SW480 (cell line): ENCODE measurements at regions not wholly inside any gene's neighbourhood (a gene's known extent, or its start where the extent isn't known, plus 50 kb on each side); places are given as distances from the start of the nearest gene placed in this dataset.

Experiments used
- DNase-seq: peaks from one replicate; pipeline ENCODE4 v3.0.0-alpha.2; 2016; ENCODE audit warnings: low spot score

DNA sequence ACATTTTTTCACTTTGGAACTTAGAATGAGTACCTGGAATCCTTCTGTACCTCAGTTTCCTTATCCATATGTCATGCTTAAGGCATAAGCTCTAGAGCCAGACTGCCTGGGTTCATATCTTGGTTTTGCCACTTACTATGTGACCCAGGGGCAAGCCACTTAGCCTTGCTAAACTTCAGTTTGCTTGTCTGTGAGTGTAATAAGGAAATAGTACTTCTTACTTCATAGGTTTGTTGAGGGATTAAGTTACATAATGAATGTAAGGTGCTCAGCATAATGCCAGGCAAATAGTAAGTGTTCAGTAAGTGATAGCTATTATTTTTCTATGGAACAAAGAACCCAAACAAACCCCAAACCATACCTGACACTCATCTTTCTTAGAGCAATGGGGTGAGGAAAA, 225.1 kb downstream of the BCAT1 start:
- no peak for DNase-seq

- no peak for DNase-seq
These were observed 227.7 kb downstream of the BCAT1 start for GRCh38 chr12:24721191-24721590.

GRCh38 chr12:24719293-24719721, 229.6 kb downstream of the BCAT1 start:
- peak; percentile 63 for DNase-seq

GRCh38 chr12:24718617-24719016, 230.3 kb downstream of the BCAT1 start:
- no peak for DNase-seq

DNA sequence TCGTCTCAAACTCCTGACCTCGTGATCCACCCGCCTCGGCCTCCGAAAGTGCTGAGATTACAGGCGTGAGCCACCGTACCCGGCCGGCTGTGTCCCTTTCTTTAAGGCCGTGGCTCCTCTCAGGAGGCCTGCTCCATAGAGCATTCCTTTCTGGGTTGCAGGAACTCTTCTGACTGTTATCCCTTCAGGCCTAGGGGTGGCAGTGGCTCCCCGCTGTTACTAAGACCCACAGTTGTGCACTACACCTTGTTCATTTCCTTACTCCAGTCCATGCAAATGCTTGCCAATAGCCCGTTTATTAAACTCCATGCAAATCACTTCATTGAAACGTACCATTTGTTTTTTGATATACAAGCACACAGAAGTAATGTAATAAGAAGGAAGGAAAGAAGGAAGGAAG, 234.7 kb downstream of the BCAT1 start:
- no peak for DNase-seq

- no peak for DNase-seq
These were observed 237.6 kb downstream of the BCAT1 start for GRCh38 chr12:24711056-24712008.

DNA sequence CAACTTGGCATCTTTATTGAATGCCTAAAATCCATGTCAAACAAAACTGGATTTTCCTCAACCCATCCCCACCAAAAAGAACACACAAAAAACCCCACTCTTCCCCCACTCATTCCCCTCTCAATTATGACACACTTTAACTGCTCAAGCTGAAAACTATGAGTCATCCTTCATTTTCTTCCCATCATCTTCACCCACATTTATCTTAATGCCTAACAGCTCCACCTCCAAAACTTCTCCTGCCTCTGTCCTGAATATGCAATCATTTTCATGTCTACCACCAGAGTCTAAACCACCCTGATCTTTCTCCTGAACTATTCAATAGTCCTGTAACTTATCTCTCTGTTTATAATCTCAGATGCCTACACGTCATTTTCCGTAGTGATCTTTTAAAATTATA, 239.7 kb downstream of the BCAT1 start:
- DNase-seq: no peak

DNA sequence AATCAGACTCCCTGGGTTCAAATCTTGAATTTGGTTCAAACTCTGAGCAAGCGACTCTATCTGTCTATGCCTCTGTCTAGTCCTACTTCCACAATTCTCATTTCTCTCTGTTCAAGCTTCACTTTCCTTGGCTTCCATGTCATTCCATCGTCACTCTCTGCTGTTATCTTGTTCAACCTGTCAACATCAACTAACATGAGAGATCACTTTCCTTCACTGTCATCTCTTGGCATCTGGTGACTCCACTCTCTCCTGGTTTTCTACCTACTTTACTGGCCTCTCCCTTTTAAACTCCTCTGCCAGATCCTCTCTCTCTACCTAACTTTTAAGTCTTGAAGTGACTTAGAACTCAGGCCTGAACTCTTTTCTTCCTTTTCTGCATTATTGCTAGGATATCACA, 240.2 kb downstream of the BCAT1 start:
- DNase-seq: no peak

DNA sequence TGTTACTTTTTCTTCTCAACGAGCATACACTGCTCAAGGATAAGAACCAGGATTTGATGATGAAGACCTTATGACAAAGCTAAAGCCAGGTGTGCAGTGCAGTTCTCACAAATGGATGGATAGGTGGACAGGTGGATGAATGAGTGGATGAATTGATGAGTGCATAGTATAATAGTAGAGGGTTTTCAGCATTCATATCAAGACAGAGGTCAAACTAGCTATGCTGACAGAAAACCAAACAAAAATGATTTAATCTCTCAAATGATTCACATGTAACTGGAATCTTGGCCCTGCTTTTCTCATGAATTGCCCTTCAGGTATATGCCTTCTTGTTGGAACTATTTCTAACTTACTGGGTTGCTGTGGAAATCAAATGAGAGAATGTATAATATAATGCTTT, 240.9 kb downstream of the BCAT1 start:
- DNase-seq: no peak

DNA sequence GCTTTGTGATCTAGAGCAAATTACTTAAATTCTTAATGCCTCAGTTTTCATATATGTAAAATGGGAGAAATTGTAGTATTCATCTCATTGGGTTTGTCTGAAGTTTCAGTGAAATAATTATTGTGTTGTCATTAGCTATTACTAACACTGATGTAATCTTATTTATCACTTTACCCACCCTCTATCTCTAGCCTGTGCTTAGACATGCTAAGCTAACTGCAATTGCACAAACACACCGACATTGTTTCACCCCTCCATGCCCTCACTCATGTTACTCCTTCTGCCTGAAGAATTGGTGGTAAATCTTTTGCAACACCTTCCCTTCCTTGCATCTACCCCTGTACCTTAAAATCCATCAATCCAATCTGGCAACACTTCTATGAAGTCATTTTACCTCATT, 241.6 kb downstream of the BCAT1 start:
- no peak for DNase-seq

DNA sequence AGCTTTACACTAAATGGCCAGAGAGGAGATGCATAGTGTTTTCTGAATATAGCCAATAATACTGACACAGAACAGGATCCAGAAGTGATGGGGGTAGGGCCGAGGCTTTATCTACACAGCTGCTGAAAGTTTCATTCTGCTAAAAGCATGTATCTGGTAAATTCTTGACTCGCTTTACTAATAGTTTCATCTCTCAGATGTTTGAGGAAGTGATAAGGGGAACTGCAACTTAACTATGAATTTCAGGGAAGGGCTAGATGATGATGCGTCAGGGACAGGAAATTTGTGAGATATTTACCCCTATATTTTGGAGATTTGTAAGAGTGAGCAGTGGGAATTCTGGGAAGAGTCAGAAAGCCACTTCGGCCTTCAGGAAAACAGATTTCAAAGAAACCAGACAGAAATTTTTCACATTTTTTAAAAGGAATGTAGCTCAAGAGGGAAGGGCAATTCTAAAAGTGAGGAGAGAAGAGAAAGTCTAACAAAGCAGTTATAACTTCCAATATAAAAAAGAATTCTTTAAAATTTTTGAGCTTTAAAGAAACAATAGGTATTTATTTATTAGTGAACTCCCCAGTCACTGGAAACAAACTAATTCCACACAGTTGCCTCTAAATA, 243.1 kb downstream of the BCAT1 start:
- DNase-seq: no peak

- no peak for DNase-seq
These were observed 243.7 kb downstream of the BCAT1 start for GRCh38 chr12:24705216-24705615.

GRCh38 chr12:24701343-24701742, 247.6 kb downstream of the BCAT1 start:
- no peak for DNase-seq

DNA sequence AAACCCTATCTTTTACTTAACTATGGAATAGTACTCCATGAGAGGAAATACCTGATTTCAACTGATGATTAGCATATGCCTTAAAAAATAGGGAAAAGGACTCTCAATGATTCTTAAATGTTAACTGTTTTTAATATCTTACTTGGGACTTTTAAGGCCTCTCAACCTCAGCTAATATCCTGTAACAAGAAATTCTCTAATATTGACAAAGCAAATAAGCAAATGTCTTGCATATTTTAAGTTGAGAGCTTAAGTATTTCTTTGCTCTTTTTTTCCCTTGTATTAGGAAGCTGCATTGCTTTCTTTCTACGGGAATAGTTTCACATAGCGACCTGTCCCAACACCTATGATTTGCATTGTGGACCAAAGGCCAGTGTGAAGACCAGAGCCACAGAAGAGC, 249.9 kb downstream of the BCAT1 start:
- no peak for DNase-seq

DNA sequence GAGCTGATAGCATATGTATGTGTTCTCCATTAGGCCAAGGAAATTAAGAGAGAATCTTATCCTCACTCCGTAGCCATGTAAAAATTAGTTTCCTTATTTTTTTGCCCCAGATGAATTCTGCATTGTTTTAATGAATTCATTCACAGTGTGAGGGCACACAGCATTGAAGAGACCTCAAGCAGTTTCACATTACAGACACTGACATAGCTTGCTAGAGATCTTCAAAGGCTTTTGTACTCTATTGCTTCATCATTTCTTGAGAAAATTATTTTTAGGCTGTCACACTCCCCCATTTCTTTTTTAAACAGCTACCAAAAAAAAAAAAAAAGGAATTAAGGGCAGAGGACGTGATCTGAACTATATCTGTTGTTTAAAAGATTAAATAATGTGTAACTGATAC, 251.1 kb downstream of the BCAT1 start:
- no peak for DNase-seq

GRCh38 chr12:24697295-24697694, 251.6 kb downstream of the BCAT1 start:
- no peak for DNase-seq

DNA sequence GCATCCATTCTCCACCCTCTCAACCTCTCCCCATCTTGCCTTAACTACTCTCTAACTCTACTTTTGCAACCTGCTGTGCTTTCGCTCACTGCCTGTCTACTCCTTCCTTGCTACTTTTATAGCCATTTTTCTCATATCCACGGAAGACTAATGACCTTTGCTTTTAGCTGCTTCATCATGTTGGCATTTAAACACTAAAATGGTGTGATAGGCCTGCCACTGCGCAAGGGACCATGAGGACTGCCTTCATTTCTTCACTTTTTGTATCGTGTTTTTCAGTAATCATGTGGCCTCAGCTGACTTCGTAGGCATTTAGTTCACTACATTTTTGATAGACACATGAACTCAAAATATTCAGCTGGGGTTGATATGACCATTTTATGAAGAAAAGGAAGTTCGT, 252.1 kb downstream of the BCAT1 start:
- no peak for DNase-seq

DNA sequence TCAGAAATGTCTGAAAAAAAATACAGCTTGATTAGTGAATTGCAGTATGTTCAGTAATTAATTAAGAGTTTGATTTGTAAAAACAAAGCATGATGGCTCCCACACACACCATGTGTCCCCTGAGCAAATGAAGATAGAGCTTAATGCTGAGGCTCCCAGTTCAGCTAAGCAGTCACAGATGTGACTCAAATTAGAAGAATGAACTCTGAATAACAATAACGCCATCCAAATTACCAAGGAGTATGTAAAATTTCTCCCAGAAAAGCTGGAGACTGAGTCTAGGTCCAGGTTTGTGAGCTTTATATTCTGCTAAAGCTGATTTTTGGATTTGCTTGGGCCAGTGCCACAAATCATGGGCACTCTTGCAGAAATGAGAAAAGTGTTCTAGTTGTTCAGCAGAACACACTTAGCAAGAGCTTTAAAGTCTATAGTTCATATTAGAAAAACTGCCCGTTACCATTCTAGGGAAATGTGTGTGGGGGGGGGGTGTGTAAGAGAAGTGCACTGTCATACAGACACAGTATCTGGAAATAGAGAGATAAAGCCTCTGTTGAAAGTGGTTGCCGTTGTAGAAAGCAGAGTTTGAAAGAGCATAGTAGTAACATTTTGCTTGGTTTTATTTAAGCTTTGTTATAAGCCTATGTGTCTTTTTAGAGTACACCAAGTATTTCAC, 253.1 kb downstream of the BCAT1 start:
- no peak for DNase-seq

DNA sequence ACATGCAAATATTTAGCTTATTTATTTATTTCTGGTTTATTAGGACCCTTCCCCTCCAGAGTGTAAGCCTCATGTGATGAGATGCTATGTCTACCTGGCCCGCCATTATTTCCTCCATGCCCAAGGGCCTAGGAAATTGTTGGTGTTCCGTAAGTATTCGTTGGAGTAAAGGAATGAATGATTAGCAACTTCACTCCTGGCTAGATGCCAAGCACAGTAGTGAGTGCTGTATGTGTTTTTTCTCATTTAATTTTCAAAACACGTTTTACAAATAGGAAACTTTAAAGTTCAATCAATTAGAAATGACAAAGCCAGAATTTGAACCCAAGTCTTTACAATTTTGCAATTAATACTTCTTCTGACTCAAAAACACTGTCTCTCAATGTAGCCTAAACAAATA, 253.8 kb downstream of the BCAT1 start:
- DNase-seq: no peak

GRCh38 chr12:24688601-24689000, 260.3 kb downstream of the BCAT1 start:
- no peak for DNase-seq

- DNase-seq: no peak
These were observed 267.3 kb downstream of the BCAT1 start for GRCh38 chr12:24681570-24681969.

DNA sequence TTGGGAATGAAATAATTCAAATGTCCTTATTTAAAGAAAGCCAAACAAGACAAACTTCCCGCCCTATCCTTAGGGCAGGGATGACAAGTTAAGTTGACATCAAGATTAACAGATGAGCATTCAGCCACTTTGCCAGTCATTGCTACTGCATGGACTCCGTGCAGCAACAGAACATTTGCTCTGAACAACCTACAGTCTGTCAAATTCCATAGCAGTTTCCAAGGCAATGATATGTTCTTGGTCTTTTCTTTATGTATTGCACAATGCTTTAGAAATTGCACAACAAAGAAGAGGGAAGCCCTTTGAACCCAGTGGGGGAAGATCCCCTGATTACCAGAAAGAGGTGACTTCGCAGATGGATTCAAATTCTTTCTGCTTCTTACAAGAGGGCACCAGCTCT, 269.8 kb downstream of the BCAT1 start:
- DNase-seq: no peak

DNA sequence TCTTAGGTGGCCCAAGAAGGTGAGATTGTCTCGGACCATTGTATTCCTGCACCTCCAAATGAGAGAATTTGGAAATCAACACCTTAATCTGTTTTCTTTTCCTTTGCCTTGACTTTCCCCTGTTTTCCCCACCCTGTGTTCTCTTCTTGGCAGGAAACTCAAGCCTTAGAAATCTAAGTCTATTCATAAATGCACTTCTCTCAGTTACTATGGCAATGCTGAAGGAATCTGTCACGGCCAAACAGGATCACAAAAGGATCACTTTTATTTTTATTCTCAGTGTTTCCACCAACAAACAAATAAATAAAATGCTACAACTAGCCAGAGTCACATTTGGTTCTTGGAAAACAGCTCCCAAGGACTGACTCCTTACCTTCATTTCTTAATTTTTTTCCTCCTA, 270.5 kb downstream of the BCAT1 start:
- DNase-seq: no peak
